CD8-positive, alpha-beta memory T cell (primary cell): ENCODE measurements at regions not wholly inside any gene's neighbourhood (a gene's known extent, or its start where the extent isn't known, plus 50 kb on each side); places are given as distances from the start of the nearest gene placed in this dataset.

Source experiments
- CTCF ChIA-PET: fragments of 350-600 bp; sonication (Branson Sonifier 250); formaldehyde crosslinking; loops from one replicate; lab custom pipeline; 2021; ENCODE audit warnings: antibody characterized with exemption; lab: Charles Lee
- POLR2A ChIA-PET: fragments of 350-600 bp; sonication (Branson Sonifier 250); formaldehyde crosslinking; loops from one replicate; lab custom pipeline; 2021; ENCODE audit warnings: antibody characterized with exemption; lab: Charles Lee
- DNase-seq, 5 donors: peaks; one replicate each; pipeline versions ENCODE4 v3.0.0 to v3.0.0-alpha.2; 2020 to 2022; ENCODE audit warnings: mixed read lengths in 1 of 5
- H3K27ac ChIP-seq: one replicate; pipeline ENCODE4 v1.7.0; 2013; ENCODE audit warnings: low read depth, mild to moderate bottlenecking, low read length, moderate library complexity
- H3K27me3 ChIP-seq: 2 replicates; pipeline ENCODE4 v1.7.0; 2013; ENCODE audit warnings: low read length, mild to moderate bottlenecking; ENCODE audit not compliant: insufficient read depth, poor library complexity, severe bottlenecking
- H3K36me3 ChIP-seq: 2 replicates; pipeline ENCODE4 v1.7.0; 2013; ENCODE audit warnings: mild to moderate bottlenecking, low read length, moderate library complexity; ENCODE audit not compliant: insufficient read depth
- H3K4me1 ChIP-seq: 2 replicates; pipeline ENCODE4 v1.7.0; 2013; ENCODE audit warnings: mild to moderate bottlenecking, low read length, moderate library complexity; ENCODE audit not compliant: insufficient read depth
- H3K4me3 ChIP-seq: 2 replicates; pipeline ENCODE4 v1.7.0; 2013; ENCODE audit warnings: mild to moderate bottlenecking, low read length
- H3K9me3 ChIP-seq: 2 replicates; pipeline ENCODE4 v1.7.0; 2013; ENCODE audit warnings: mild to moderate bottlenecking, low read length
- H3K27ac Mint-ChIP-seq, 8 donors: one replicate each; pipeline ENCODE4 v1.8.0; 2020 to 2021; ENCODE audit warnings: mixed read lengths in 8 of 8, mild to moderate bottlenecking in 6 of 8, inconsistent platforms in 3 of 8, moderate library complexity in 3 of 8
- H3K27me3 Mint-ChIP-seq, 2 donors: one replicate each; pipeline ENCODE4 v1.8.0; 2020 to 2021; ENCODE audit warnings: mixed read lengths in 2 of 2, mild to moderate bottlenecking in 1 of 2, moderate library complexity in 1 of 2
- H3K36me3 Mint-ChIP-seq, 3 donors: one replicate each; pipeline ENCODE4 v1.8.0; 2020 to 2021; ENCODE audit warnings: mixed read lengths in 3 of 3, inconsistent platforms in 1 of 3, mild to moderate bottlenecking in 1 of 3
- H3K4me1 Mint-ChIP-seq, 3 donors: one replicate each; pipeline ENCODE4 v1.8.0; 2020 to 2021; ENCODE audit warnings: mixed read lengths in 3 of 3, inconsistent platforms in 1 of 3, mild to moderate bottlenecking in 1 of 3
- H3K4me3 Mint-ChIP-seq, 7 donors: one replicate each; pipeline ENCODE4 v1.8.0; 2020 to 2021; ENCODE audit warnings: mixed read lengths in 7 of 7, mild to moderate bottlenecking in 6 of 7, moderate library complexity in 4 of 7, inconsistent platforms in 2 of 7
- H3K9me3 Mint-ChIP-seq, 5 donors: one replicate each; pipeline ENCODE4 v1.8.0; 2020 to 2022; ENCODE audit warnings: mixed read lengths in 5 of 5, mild to moderate bottlenecking in 3 of 5, moderate library complexity in 2 of 5, inconsistent platforms in 1 of 5

DNA sequence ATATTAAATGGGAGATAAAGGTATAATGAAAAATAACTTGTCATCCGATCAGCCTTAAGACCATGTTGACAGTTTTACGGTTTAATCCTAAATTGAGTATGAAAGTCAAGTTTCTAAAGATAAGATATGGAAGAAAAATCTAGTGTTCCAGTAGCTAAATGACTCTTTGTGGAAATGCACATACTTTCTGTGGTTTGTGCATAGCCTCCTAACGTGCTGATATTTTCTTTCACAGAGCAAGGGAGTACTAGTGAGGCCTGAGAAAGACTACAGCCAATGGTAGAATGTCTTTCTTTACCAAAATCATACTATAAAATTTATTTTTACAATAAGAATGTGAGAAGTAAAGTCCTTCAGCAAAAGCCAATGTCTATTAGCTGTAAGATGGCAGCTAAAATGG is 430.6 kb upstream of the RGMA start:
- H3K36me3 Mint-ChIP-seq: no peaks in the 10 kb centered on the region
- no peak overlapping the region for H3K27ac ChIP-seq
- H3K27me3 Mint-ChIP-seq: peaks cover 5 to 40% of the 10 kb centered on the region in 2 donors
- H3K36me3 ChIP-seq: no peaks in the 10 kb centered on the region
- H3K9me3 ChIP-seq: no peaks in the 10 kb centered on the region
- H3K4me1 ChIP-seq: no peaks in the 10 kb centered on the region
- POLR2A ChIA-PET: no interaction called here
- H3K4me3 Mint-ChIP-seq: no peak overlapping the region
- H3K4me1 Mint-ChIP-seq: no peaks in the 10 kb centered on the region
- H3K27ac Mint-ChIP-seq: no peak overlapping the region
- H3K9me3 Mint-ChIP-seq: no peaks in the 10 kb centered on the region
- H3K4me3 ChIP-seq: no peak overlapping the region
- DNase-seq: no peak
- no peaks in the 10 kb centered on the region for H3K27me3 ChIP-seq
- CTCF ChIA-PET: no interaction called here

DNA sequence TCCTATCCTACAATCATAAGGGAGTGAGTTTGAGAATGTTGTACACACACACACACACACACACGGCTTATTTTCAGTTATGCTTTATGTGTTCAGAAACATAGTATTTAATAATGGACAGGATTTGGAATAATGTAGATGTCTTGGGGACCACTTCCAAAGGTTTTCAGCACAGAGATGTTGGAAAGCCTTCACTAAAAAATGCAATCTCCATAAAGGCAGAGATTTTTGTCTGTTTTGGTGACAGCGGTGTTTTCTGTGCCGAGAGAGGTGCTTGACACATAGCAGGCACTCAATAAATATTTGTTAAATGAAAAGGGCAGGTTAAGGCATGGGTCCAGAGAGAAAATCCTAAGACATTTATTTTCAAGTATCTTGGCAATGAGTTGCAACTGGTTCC is 428.2 kb upstream of the RGMA start:
- no peaks in the 10 kb centered on the region for H3K9me3 Mint-ChIP-seq
- Histone ChIP-seq H3K36me3 (no peaks in the 10 kb centered on the region), H3K27me3 (no peaks in the 10 kb centered on the region), H3K27ac (no peak overlapping the region), H3K4me1 (no peaks in the 10 kb centered on the region), H3K4me3 (no peak overlapping the region), H3K9me3 (no peaks in the 10 kb centered on the region)
- ChIA-PET POLR2A (no interaction called here), CTCF (no interaction called here)
- DNase-seq: no peak
- no peaks in the 10 kb centered on the region for H3K4me1 Mint-ChIP-seq
- no peak overlapping the region for H3K4me3 Mint-ChIP-seq
- no peak overlapping the region for H3K27ac Mint-ChIP-seq
- no peaks in the 10 kb centered on the region for H3K36me3 Mint-ChIP-seq
- peaks cover 3 to 36% of the 10 kb centered on the region in 2 donors for H3K27me3 Mint-ChIP-seq

DNA sequence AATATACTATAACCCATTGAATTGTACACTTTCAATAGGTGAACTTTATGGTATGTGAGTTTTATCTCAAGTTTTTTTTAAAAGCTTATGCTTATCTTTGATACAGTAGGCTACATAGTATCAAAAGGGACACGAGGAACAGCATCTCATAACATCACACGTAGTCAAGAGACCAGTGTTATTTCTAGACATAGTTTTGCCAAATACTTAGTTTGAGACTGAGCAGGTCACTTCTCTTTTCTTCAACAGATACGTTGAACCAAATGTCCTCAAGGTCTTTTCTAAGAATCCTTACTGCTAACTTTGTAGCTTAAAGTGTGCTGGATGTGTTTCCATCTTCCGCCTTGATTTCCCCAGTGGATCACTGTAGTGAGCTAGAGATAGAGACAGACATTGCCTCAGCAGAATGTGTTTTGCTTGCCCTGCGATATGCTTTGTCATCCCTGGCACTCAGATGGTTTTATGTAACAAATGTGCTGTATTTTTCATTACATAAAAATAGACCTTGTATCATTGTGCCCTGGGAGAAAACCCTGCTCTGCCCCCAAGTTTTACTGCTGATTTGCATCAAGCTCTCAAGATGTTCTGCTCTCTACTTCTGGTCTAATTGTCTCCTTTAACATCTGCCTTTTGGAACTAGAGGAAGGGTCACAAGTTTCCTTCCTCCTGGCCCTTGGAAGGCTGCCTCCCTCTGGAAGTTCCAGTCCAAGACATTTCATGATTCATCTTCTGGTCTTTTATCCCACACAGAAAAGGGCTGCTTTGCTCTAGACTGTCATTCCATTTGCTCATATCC is 426.4 kb upstream of the RGMA start:
- Mint-ChIP-seq H3K4me1 (no peaks in the 10 kb centered on the region), H3K27me3 (peaks cover 9 to 41% of the 10 kb centered on the region in 2 donors), H3K4me3 (no peak overlapping the region), H3K36me3 (no peaks in the 10 kb centered on the region), H3K9me3 (no peaks in the 10 kb centered on the region), H3K27ac (no peak overlapping the region)
- no peak overlapping the region for H3K27ac ChIP-seq
- H3K36me3 ChIP-seq: no peaks in the 10 kb centered on the region
- ChIA-PET CTCF (no interaction called here), POLR2A (no interaction called here)
- no peak overlapping the region for H3K4me3 ChIP-seq
- H3K9me3 ChIP-seq: no peaks in the 10 kb centered on the region
- H3K27me3 ChIP-seq: no peaks in the 10 kb centered on the region
- H3K4me1 ChIP-seq: no peaks in the 10 kb centered on the region
- no peak for DNase-seq

DNA sequence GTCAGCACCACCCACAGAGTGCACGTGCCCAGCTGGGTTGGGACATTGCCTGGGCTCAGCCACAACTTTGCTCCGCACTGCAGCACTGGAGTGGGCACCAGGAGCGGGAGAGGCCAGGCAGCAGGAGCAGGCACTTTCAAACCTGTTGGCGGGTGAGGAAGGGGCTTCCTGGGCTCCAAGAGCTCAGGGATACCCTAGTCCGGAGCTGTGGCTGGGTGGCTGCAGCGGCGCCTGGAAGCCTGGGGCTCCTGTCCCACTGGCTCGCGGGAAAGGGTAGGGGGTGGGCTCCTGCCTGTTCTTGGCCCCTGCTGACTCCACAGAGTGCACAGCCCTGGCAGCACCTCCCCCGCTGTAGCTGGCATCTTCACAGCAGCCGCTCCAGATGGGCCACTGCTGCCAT is 417.6 kb upstream of the RGMA start:
- POLR2A ChIA-PET: no interaction called here
- H3K27ac Mint-ChIP-seq: no peak overlapping the region

DNA sequence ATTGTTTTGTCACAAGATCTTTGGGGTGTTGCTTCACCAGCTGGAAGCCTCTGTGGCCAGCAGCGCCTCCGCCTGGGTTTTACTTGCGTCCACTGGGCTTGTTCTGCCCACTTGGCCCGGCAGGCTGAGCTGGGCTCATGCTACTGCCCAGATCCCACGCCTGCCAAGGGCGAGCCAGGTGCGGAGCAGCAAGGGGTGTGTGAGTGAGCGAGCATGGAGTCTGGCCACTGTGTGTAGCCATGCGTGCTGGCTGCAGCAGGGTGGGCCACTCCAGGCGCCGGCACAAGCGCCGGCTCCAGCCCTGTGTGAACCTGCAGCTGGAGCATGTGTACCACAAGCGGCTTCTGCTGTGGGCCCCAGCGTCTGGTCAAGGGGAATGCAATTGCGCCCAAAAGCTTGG is 416.5 kb upstream of the RGMA start:
- Mint-ChIP-seq H3K9me3 (no peaks in the 10 kb centered on the region), H3K27me3 (peaks cover 0 to 10% of the 10 kb centered on the region in 2 donors), H3K36me3 (no peaks in the 10 kb centered on the region), H3K4me3 (no peak overlapping the region), H3K27ac (no peak overlapping the region), H3K4me1 (no peaks in the 10 kb centered on the region)
- no peaks in the 10 kb centered on the region for H3K4me1 ChIP-seq
- ChIA-PET POLR2A (no interaction called here), CTCF (no interaction called here)
- no peak overlapping the region for H3K4me3 ChIP-seq
- DNase-seq: no peak
- H3K27ac ChIP-seq: no peak overlapping the region
- H3K27me3 ChIP-seq: no peaks in the 10 kb centered on the region
- no peaks in the 10 kb centered on the region for H3K36me3 ChIP-seq
- H3K9me3 ChIP-seq: no peaks in the 10 kb centered on the region

More for the DNA sequence above, 417.6 kb upstream of the RGMA start:
- Mint-ChIP-seq H3K36me3 (no peaks in the 10 kb centered on the region), H3K27me3 (peaks cover 6 to 12% of the 10 kb centered on the region in 2 donors), H3K4me3 (no peak overlapping the region), H3K4me1 (no peaks in the 10 kb centered on the region), H3K9me3 (no peaks in the 10 kb centered on the region)
- Histone ChIP-seq H3K36me3 (no peaks in the 10 kb centered on the region), H3K9me3 (no peaks in the 10 kb centered on the region), H3K4me1 (no peaks in the 10 kb centered on the region), H3K27me3 (no peaks in the 10 kb centered on the region), H3K4me3 (no peak overlapping the region), H3K27ac (no peak overlapping the region)
- CTCF ChIA-PET: no interaction called here
- DNase-seq: no peak

DNA sequence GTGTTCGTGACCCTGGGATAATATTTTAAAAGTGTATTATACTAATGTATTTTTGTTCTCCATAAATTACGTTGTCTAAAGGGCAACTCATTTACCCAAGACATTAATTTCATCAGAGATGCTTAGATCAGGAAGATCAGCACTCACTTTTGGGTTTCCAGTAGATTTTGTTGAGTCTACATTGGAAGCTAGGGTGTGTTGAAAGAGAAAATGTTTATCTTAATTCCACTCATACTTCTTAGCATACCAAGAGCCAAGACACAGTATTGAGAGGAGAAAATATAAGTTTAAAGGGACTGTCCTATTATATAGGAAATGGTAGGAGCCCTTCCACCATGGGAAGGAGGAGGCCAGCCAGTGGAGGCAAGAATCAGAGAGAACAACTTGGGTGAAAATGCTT is 412.9 kb upstream of the RGMA start:
- no peak for DNase-seq
- CTCF ChIA-PET: no interaction called here
- no peak overlapping the region for H3K4me3 Mint-ChIP-seq
- POLR2A ChIA-PET: no interaction called here
- Histone ChIP-seq H3K9me3 (no peaks in the 10 kb centered on the region), H3K27me3 (no peaks in the 10 kb centered on the region), H3K36me3 (no peaks in the 10 kb centered on the region), H3K4me1 (no peaks in the 10 kb centered on the region), H3K4me3 (no peak overlapping the region), H3K27ac (no peak overlapping the region)
- no peaks in the 10 kb centered on the region for H3K4me1 Mint-ChIP-seq
- no peaks in the 10 kb centered on the region for H3K36me3 Mint-ChIP-seq
- H3K27me3 Mint-ChIP-seq: peaks cover 6 to 13% of the 10 kb centered on the region in 2 donors
- H3K27ac Mint-ChIP-seq: no peak overlapping the region
- no peaks in the 10 kb centered on the region for H3K9me3 Mint-ChIP-seq

DNA sequence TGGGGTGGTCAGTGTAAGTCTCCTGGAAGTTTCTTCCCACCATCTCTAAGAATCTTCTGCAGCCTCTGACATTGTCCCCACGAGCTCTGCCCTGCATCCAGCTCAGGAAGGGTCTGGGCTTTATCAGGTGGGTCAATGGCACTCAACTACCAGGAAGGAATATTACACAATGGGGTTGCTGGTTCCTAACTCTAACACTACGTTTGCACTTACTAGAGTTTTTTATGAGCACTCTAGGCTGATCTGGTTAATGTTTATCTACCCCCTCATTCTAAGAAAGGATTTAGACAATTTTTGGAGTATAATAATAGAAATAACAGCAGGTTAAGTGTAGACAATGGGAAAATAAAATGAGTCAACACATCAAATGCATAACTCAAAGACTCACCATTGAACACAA is 411.1 kb upstream of the RGMA start:
- H3K9me3 ChIP-seq: no peaks in the 10 kb centered on the region
- no peaks in the 10 kb centered on the region for H3K27me3 ChIP-seq
- H3K36me3 Mint-ChIP-seq: no peaks in the 10 kb centered on the region
- no peak for DNase-seq
- no peaks in the 10 kb centered on the region for H3K4me1 Mint-ChIP-seq
- H3K27ac ChIP-seq: no peak overlapping the region
- CTCF ChIA-PET: no interaction called here
- H3K4me3 ChIP-seq: no peak overlapping the region
- H3K4me3 Mint-ChIP-seq: no peak overlapping the region
- no peaks in the 10 kb centered on the region for H3K36me3 ChIP-seq
- no peak overlapping the region for H3K27ac Mint-ChIP-seq
- H3K27me3 Mint-ChIP-seq: peaks cover 7 to 13% of the 10 kb centered on the region in 2 donors
- POLR2A ChIA-PET: no interaction called here
- no peaks in the 10 kb centered on the region for H3K4me1 ChIP-seq
- H3K9me3 Mint-ChIP-seq: no peaks in the 10 kb centered on the region

DNA sequence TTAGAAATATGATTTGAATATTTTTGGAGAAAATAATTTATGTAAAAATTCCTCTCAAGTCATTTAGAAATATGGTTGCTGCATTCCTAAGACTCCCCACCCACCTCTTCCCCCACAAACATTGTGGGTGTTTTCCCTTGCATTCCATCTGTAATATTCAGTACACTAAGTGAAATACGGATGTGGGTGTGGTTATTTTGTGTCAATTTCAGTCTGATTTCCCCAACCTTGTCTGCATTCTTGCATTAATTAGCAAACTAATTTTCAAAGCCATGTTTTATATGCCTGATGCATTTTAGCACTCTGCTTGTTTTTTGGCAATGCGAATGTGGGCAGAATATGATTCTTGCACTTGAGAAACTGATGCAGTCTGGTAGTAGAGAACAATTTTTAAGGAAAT is 408.3 kb upstream of the RGMA start:
- CTCF ChIA-PET: no interaction called here
- no peaks in the 10 kb centered on the region for H3K4me1 ChIP-seq
- no peak overlapping the region for H3K27ac ChIP-seq
- H3K4me3 ChIP-seq: no peak overlapping the region
- Mint-ChIP-seq H3K4me1 (no peaks in the 10 kb centered on the region), H3K36me3 (no peaks in the 10 kb centered on the region), H3K27me3 (peaks cover 7 to 13% of the 10 kb centered on the region in 2 donors), H3K27ac (no peak overlapping the region), H3K9me3 (no peaks in the 10 kb centered on the region), H3K4me3 (no peak overlapping the region)
- no peaks in the 10 kb centered on the region for H3K36me3 ChIP-seq
- no peak for DNase-seq
- H3K27me3 ChIP-seq: no peaks in the 10 kb centered on the region
- POLR2A ChIA-PET: no interaction called here
- H3K9me3 ChIP-seq: no peaks in the 10 kb centered on the region
